Vagina (tissue), 2 donors: ENCODE measurements at regions not wholly inside any gene's neighbourhood (a gene's known extent, or its start where the extent isn't known, plus 50 kb on each side); places are given as distances from the start of the nearest gene placed in this dataset.
A peak's percentile ranks its signal among the peaks of the same experiment; 100 is the strongest.

Experiments
- DNase-seq, 2 donors: peaks; one replicate each; pipeline ENCODE4 v3.0.0-alpha.2; 2017; ENCODE audit errors: extremely low spot score in 2 of 2
- H3K27ac ChIP-seq: fragments of 200-600 bp; sonication (generic); one replicate; pipeline ENCODE4 v1.5.1; 2019
- H3K27me3 ChIP-seq: fragments of 200-600 bp; sonication (generic); one replicate; pipeline ENCODE4 v1.5.1; 2019
- H3K36me3 ChIP-seq, 2 donors: fragments of 200-600 bp; sonication (generic); one replicate each; pipeline ENCODE4 v1.5.1; 2017 to 2019
- H3K4me1 ChIP-seq: fragments of 200-600 bp; sonication (generic); one replicate; pipeline ENCODE4 v1.5.1; 2019
- H3K4me3 ChIP-seq, 2 donors: fragments of 200-600 bp; sonication (generic); 1 replicate in 1 of 2; 2 replicates in 1 of 2; pipeline ENCODE4 v1.5.1; 2016 to 2019
- H3K9me3 ChIP-seq: fragments of 200-600 bp; sonication (generic); one replicate; pipeline ENCODE4 v1.5.1; 2019
- CTCF ChIP-seq, 3 experiments: fragments of 450-650 bp in 2 of 3; fragments of 200-600 bp in 1 of 3; sonication (generic) in 1 of 3; IDR thresholded peaks; one replicate each; pipeline ENCODE4 v1.5.1; 2017 to 2019; ENCODE audit warnings: antibody characterized with exemption in 3 of 3, mild to moderate bottlenecking in 2 of 3, moderate library complexity in 2 of 3
- POLR2A ChIP-seq, 2 donors: fragments of 450-650 bp; IDR thresholded peaks; one replicate each; pipeline ENCODE4 v1.6.1; 2017; ENCODE audit warnings: antibody characterized with exemption in 2 of 2, mild to moderate bottlenecking in 2 of 2, moderate library complexity in 2 of 2
- POLR2AphosphoS5 ChIP-seq, 2 donors: sonication (generic); formaldehyde crosslinking; IDR thresholded peaks; one replicate each; pipeline ENCODE4 v1.9.0; 2017; ENCODE audit warnings: antibody characterized with exemption in 2 of 2, mild to moderate bottlenecking in 2 of 2, low read depth in 1 of 2; ENCODE audit not compliant: insufficient read depth in 1 of 2
- intact Hi-C: fragments of 100-400 bp; cut with DNase I; formaldehyde crosslinking; loops from one replicate; pipeline ENCODE4 v1.15.1; 2023

GRCh38 chr7:3196629-3197400 lies 104.2 kb upstream of the SDK1 start:
- no peak for DNase-seq
- H3K4me1 ChIP-seq = no peaks in the 10 kb centered on the region
- H3K27ac ChIP-seq = no peak overlapping the region
- H3K9me3 ChIP-seq = no peaks in the 10 kb centered on the region
- TF ChIP-seq POLR2AphosphoS5 (IDR thresholded peaks at IDR 0.05; ENCODE audit: insufficient read depth in 1 of 2, low read depth in 1 of 2) = no peak
- TF ChIP-seq POLR2A (IDR thresholded peaks at IDR 0.05) = no peak
- TF ChIP-seq CTCF (IDR thresholded peaks at IDR 0.05) = no peak
- H3K4me3 ChIP-seq = no peak overlapping the region
- intact Hi-C loops = no loop called here
- H3K27me3 ChIP-seq = no peaks in the 10 kb centered on the region
- no peaks in the 10 kb centered on the region for H3K36me3 ChIP-seq

GRCh38 chr7:3197567-3198213 lies 103.4 kb upstream of the SDK1 start:
- no peaks in the 10 kb centered on the region for H3K9me3 ChIP-seq
- H3K4me3 ChIP-seq = no peak overlapping the region
- H3K36me3 ChIP-seq = no peaks in the 10 kb centered on the region
- intact Hi-C loops = no loop called here
- no peaks in the 10 kb centered on the region for H3K4me1 ChIP-seq
- no peak for TF ChIP-seq POLR2A (IDR thresholded peaks at IDR 0.05)
- no peak for TF ChIP-seq CTCF (IDR thresholded peaks at IDR 0.05)
- TF ChIP-seq POLR2AphosphoS5 (IDR thresholded peaks at IDR 0.05; ENCODE audit: insufficient read depth in 1 of 2, low read depth in 1 of 2) = no peak
- no peak for DNase-seq
- H3K27ac ChIP-seq = no peak overlapping the region
- H3K27me3 ChIP-seq = no peaks in the 10 kb centered on the region

DNA sequence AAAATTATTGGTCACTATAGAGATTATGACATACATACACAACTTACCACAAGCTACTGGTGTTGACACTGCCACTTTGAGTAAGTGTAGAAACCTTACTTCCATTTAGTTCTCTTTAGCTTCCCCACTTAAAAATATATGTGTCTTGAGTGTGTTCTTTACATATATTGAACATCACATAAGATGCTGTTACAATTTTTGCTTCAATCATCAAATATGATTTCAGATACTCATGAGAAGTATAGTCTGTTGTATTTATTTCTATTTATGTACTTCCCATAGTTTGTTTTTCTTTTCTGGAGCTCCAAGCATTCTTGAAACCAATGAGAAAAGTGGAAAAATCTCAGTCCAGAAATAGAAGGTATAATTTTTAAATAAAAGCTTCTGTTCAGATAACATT lies 102.7 kb upstream of the SDK1 start:
- no peak overlapping the region for H3K4me3 ChIP-seq
- H3K27ac ChIP-seq = no peak overlapping the region
- no peak for TF ChIP-seq POLR2AphosphoS5 (IDR thresholded peaks at IDR 0.05; ENCODE audit: insufficient read depth in 1 of 2, low read depth in 1 of 2)
- no peak for TF ChIP-seq CTCF (IDR thresholded peaks at IDR 0.05)
- TF ChIP-seq POLR2A (IDR thresholded peaks at IDR 0.05) = no peak
- no peak for DNase-seq
- H3K36me3 ChIP-seq = no peaks in the 10 kb centered on the region
- H3K27me3 ChIP-seq = no peaks in the 10 kb centered on the region
- H3K9me3 ChIP-seq = no peaks in the 10 kb centered on the region
- intact Hi-C loops = no loop called here
- H3K4me1 ChIP-seq = no peaks in the 10 kb centered on the region

GRCh38 chr7:3200504-3200903 lies 100.5 kb upstream of the SDK1 start:
- intact Hi-C loops = no loop called here
- Histone ChIP-seq H3K9me3 (no peaks in the 10 kb centered on the region), H3K36me3 (no peaks in the 10 kb centered on the region), H3K27ac (no peak overlapping the region), H3K4me1 (no peaks in the 10 kb centered on the region), H3K4me3 (no peak overlapping the region), H3K27me3 (no peaks in the 10 kb centered on the region)
- DNase-seq = peak in 1 of 2 donors; percentile 46
- TF ChIP-seq POLR2A (IDR thresholded peaks at IDR 0.05) = no peak
- no peak for TF ChIP-seq CTCF (IDR thresholded peaks at IDR 0.05)
- TF ChIP-seq POLR2AphosphoS5 (IDR thresholded peaks at IDR 0.05; ENCODE audit: insufficient read depth in 1 of 2, low read depth in 1 of 2) = no peak

DNA sequence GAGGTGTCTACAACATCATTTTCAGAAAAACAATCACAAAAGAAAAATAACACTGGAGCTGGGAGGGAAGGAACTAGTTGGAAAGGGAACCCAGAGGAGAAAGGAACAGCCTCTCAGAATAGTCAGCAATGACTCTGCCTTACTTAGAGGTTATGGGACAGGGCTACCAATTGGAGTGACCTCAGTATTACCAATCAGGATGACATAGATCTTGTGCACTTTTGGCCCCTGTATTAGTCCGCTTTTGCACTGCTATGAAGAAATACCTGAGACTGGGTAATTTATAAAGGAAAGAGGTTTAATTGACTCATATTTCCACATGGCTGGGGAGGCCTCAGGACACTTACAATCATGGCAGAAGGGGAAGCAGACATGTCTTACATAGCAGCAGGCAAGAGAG lies 99.7 kb upstream of the SDK1 start:
- H3K27ac ChIP-seq = no peak overlapping the region
- no peaks in the 10 kb centered on the region for H3K27me3 ChIP-seq
- no peaks in the 10 kb centered on the region for H3K36me3 ChIP-seq
- H3K4me1 ChIP-seq = no peaks in the 10 kb centered on the region
- H3K9me3 ChIP-seq = no peaks in the 10 kb centered on the region
- H3K4me3 ChIP-seq = no peak overlapping the region
- TF ChIP-seq POLR2AphosphoS5 (IDR thresholded peaks at IDR 0.05; ENCODE audit: insufficient read depth in 1 of 2, low read depth in 1 of 2) (no peak), CTCF (IDR thresholded peaks at IDR 0.05) (no peak), POLR2A (IDR thresholded peaks at IDR 0.05) (no peak)
- DNase-seq = peak; percentile 4 to 29
- intact Hi-C loops = no loop called here
